ENCODE measurements at regions not wholly inside any gene's neighbourhood (a gene's known extent, or its start where the extent isn't known, plus 50 kb on each side); places are given as distances from the start of the nearest gene placed in this dataset.

DNA sequence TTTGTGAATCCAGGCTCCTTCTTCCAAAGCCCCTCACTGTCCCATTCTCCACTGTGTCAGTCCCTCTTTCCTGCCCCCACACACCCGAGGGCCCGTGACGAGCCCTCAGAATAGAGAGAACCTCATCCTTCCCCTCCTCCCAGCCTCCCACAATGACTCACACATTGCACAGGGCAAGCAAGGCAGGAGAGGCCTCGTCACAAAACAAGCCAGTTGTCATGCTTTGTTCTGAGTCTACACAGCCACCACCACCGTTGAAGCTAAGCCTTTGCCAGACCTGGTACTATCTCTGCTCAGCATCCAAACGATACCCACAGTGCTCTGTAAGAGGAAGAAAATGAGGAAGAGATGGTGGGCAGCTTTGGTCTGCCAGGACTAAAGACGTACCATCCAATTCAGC, 142.2 kb upstream of the ZNF366 start:
- Histone ChIP-seq H2BK20ac (ENCODE audit: low read depth, low read length) (no peak overlapping the region; the same call in 1 of the 2 replicates), H3K56ac (ENCODE audit: extremely low read depth, insufficient read depth, low read length) (no peak overlapping the region), H3K27ac (ENCODE audit: insufficient read depth, low read length) (no peak overlapping the region), H2BK15ac (ENCODE audit: low read depth, low read length) (no peak overlapping the region), H2BK120ac (ENCODE audit: low read depth, low read length) (no peak overlapping the region), H3K4me3 (ENCODE audit: insufficient read depth, low read depth, low read length) (no peak overlapping the region), H2AK9ac (replicated peaks; ENCODE audit: low read depth, low read length, poor library complexity) (no peak overlapping the region), H3K4me2 (ENCODE audit: low read depth, low read length) (no peak overlapping the region), H3K4me1 (ENCODE audit: control insufficient read depth, insufficient read depth, low read length) (peaks cover 4% of the 10 kb centered on the region), H3K9me1 (ENCODE audit: insufficient read depth, low read length) (peaks cover 5% of the 10 kb centered on the region; the same call in 1 of the 2 replicates), H3K4ac (ENCODE audit: low read depth, low read length) (0 out of 2 replicates have a peak overlapping the region, but pooled peaks have one; percentile 49), H3K27me3 (ENCODE audit: control insufficient read depth, insufficient read depth, low read length) (peaks cover 1% of the 10 kb centered on the region), H3K18ac (ENCODE audit: low read depth, low read length) (no peak overlapping the region), H4K5ac (ENCODE audit: low read depth, low read length) (no peak overlapping the region), H3K14ac (replicated peaks; ENCODE audit: low read depth, low read length) (0 out of 2 replicates have a peak overlapping the region, but pooled peaks have one; percentile 63), H3K79me1 (ENCODE audit: low read depth in 1 of 2, low read length in 2 of 2) (no peaks in the 10 kb centered on the region), H2AFZ (replicated peaks; ENCODE audit: low read length, poor library complexity) (peak overlapping the region; percentile 67), H3K36me3 (ENCODE audit: control insufficient read depth, insufficient read depth, low read length) (no peaks in the 10 kb centered on the region), H2AK5ac (ENCODE audit: low read depth, low read length) (0 out of 2 replicates have a peak overlapping the region, but pooled peaks have one; percentile 10), H4K8ac (ENCODE audit: low read depth in 2 of 2, low read length in 2 of 2) (no peak overlapping the region), H2BK5ac (ENCODE audit: low read depth, low read length, poor library complexity, severe bottlenecking) (no peak overlapping the region), H3K9ac (ENCODE audit: low read depth, low read length) (no peak overlapping the region), H3K23ac (ENCODE audit: low read depth, low read length) (no peak overlapping the region), H4K91ac (ENCODE audit: insufficient read depth, low read depth, low read length) (no peak overlapping the region), H3K9me3 (ENCODE audit: control insufficient read depth, insufficient read depth, low read length) (no peaks in the 10 kb centered on the region), H4K20me1 (ENCODE audit: insufficient read depth, low read length) (no peaks in the 10 kb centered on the region)
- POLR2A ChIA-PET (ENCODE audit: unreplicated experiment), result no interaction called here
- 0 out of 2 replicates have a peak, but pooled peaks have one; percentile 21 for TF ChIP-seq FOS (IDR thresholded peaks at IDR 0.05; ENCODE audit: low read depth, low read length)
- TF ChIP-seq ELK1 (IDR thresholded peaks at IDR 0.05; ENCODE audit: borderline replicate concordance, low read depth, low read length), result no peak
- WGBS, 2 experiments (ENCODE audit: extremely low coverage in 2 of 2, insufficient read length in 1 of 2), result 53% methylated on average over 2 of the region's 7 CpGs; no CpG with 5 or more reads in 1 of the 2 experiments
- no TSS peak for BruUV-seq (replicated peaks)
- dilution Hi-C loops (cut with HindIII; ENCODE audit: low sequenced_read_pairs, unreplicated experiment), result no loop called here
- in situ Hi-C loops (cut with MboI; ENCODE audit: low sequenced_read_pairs), result no loop called here
- DNase-seq (peak; percentile 51), ATAC-seq (ENCODE audit: low read depth) (no peak)
- intact Hi-C loops (cut with micrococcal nuclease), result no loop called here
- CTCF ChIA-PET, result interaction anchor here (0.5 kb wide), 1 partner anchor 9 kb away, joined by 3 read pairs; no protein-coding TSS in a partner anchor
